Left renal cortex interstitium (tissue), 4 donors: ENCODE measurements at regions not wholly inside any gene's neighbourhood (a gene's known extent, or its start where the extent isn't known, plus 50 kb on each side); places are given as distances from the start of the nearest gene placed in this dataset.
A peak's percentile ranks its signal among the peaks of the same experiment; 100 is the strongest.
"Not testable (repeated sequence)": the region's sequence is repeated elsewhere in the genome, so short reads cannot be mapped to it uniquely, and the experiment has no call there.

Source experiments
- DNase-seq, 4 donors: peaks; one replicate each; pipeline ENCODE4 v3.0.0-alpha.2; 2013; ENCODE audit warnings: low read depth in 4 of 4, low spot score in 2 of 4, missing footprints in 1 of 4

GRCh38 chr17:62206550-62206949, 141.5 kb upstream of the MED13 start:
- DNase-seq, result no peak

- DNase-seq, result not testable (repeated sequence)
Observed at GRCh38 chr17:62197156-62197555, 132.1 kb upstream of the MED13 start.

DNA sequence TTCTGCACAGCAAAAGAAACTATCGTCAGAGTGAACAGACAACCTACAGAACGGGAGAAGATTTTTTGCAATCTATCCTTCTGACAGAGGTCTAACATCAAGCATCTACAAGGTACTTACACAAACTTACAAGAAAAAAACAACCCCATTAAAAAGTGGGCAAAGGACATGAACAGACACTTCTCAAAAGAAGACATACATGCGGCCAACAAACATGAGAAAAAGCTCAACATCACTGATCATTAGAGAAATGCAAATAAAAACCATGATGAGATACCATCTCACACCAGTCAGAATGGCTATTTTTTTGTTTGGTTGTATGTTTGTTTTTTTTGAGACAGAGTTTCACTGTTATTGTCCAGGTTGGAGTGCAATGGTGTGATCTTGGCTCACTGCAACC, 131.5 kb upstream of the MED13 start:
- not testable (repeated sequence) for DNase-seq

DNA sequence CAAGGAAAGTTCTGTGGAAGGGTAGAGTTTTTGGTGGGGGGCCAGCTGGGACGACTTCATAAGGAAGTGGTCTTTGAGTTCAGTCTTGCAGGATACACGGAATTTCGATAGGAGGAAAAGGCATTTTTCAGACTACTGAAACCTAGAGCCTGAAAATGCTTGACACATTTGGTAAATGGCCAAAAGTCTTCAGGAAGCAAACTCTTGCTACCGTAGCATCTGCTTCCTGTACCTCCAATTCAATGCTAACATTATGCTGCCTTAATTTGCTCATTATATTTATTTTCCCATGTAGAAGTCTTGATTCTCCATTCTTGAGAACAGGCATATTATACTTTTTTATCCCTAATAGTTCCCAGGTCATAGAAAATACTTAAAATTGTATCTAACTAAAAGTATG, 129.3 kb upstream of the MED13 start:
- DNase-seq, result no peak

- peak in 1 of 4 donors; percentile 27 for DNase-seq
Observed at GRCh38 chr17:62193249-62193648, 128.2 kb upstream of the MED13 start.

GRCh38 chr17:62191390-62192361, 126.6 kb upstream of the MED13 start:
- DNase-seq, result no peak

DNA sequence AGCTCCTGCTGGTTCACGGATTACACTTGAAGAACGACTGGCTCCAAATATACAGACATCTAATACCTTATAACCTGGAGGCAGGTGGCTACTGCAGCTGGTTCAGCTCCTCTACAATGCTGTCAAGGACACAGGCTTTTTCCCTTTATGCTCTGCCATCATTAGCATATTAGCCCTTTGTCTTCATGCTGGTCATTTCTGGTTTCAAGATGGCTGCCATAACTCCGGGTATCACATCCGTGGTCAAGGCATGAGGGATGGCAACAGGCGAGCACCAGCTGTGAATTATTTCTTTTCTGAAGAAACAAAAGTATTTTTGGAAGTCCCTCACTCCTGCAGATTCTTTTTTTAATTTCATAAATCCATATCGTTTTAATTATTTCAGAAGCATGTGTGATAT, 124.3 kb upstream of the MED13 start:
- DNase-seq, result no peak

GRCh38 chr17:62188713-62189112, 123.6 kb upstream of the MED13 start:
- no peak for DNase-seq

DNA sequence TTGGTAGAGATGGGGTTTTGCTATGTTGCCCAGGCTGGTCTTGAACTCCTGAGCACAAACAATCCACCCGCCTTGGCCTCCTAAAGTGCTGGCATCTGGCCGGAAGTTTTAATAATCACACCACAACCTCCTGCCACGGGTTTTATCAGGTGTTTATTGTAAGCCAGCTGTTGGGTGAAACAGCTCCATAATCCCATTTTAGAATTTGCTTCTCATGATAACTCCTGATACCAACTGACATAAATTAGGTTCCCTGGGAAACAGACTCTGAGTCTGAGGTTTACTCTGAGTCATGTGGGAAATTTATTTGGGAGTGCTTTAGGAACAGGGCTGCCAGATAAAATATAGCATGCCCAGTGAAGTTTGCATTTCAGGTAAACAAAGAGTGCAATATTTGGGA, 122.6 kb upstream of the MED13 start:
- no peak for DNase-seq

- DNase-seq, result no peak
Observed at GRCh38 chr17:62186841-62187240, 121.8 kb upstream of the MED13 start.

- no peak for DNase-seq
Observed at GRCh38 chr17:62180772-62181171, 115.7 kb upstream of the MED13 start.

DNA sequence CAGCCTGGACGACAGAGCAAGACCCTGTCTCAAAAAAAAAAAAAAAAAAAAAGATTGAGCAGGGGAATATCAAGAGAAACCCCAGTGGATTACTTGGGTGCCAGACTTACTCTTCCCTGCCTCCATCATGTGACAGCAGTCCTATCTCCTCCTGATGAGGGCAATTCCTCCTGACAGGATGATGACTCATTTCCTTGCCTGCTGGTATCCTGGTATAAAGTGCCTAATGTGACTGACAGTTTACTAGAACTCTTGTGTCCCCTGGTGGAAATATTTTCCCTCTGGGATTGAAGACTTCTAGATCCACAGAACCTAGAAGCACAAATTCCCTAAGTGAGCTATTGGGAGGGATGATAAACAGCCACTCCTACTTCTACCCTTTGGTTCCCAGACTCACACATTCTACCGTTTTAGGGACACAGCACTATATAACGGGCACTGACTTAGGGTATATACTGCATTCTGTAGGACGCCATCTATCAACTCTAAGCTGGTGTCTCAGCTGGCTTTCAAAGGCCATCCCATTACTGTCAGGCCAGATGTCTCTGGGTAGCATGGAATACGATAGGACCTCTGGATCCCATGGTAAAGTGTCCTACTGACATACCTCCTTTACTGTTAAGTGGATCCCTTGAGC, 114.6 kb upstream of the MED13 start:
- no peak for DNase-seq

GRCh38 chr17:62178579-62178978, 113.5 kb upstream of the MED13 start:
- DNase-seq, result no peak

- no peak for DNase-seq
Observed at GRCh38 chr17:62172492-62173291, 107.6 kb upstream of the MED13 start.

GRCh38 chr17:62167076-62167475, 102.0 kb upstream of the MED13 start:
- no peak for DNase-seq

- DNase-seq, result no peak
Observed at GRCh38 chr17:62164747-62165722, 100.0 kb upstream of the MED13 start.

GRCh38 chr17:62163847-62164246, 98.8 kb upstream of the MED13 start:
- no peak for DNase-seq

- DNase-seq, result no peak
Observed at GRCh38 chr17:62162898-62163297, 97.8 kb upstream of the MED13 start.

DNA sequence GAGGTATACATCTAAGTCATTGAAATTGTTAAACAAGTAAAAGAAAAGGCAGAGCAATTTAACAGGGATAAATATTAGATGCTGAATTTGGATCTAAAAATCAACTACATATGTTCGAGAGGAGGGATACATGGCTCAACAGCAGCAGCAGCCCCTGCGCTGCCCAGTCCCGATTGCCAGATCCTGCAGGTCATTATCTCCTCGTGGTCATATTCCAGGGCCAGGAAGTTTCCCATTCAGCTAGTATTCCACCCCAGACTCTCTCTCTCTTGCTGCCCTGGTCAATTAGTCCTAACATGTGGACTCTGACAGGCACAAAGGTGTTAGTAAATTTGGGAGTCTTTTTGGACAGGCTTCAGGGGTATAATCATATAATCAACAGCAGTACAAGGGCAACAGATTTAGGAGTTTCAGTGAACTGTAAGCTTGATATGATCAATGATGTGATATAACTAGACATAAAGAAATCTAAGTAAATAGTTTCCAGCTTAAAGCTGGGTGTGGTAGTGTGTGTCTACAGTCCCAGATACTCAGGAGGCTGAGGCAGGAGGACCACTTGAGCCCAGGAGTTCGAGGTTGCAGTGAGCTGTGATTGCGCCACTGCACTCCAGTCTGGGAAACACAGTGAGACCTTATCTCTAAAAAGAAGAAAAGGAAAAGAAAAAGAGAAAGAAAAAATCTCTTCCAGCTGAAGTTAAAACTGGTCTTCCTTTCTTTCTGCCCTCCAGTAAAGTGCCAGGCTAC, 96.5 kb upstream of the MED13 start:
- no peak for DNase-seq
